ENCODE measurements at regions not wholly inside any gene's neighbourhood (a gene's known extent, or its start where the extent isn't known, plus 50 kb on each side); places are given as distances from the start of the nearest gene placed in this dataset.

DNA sequence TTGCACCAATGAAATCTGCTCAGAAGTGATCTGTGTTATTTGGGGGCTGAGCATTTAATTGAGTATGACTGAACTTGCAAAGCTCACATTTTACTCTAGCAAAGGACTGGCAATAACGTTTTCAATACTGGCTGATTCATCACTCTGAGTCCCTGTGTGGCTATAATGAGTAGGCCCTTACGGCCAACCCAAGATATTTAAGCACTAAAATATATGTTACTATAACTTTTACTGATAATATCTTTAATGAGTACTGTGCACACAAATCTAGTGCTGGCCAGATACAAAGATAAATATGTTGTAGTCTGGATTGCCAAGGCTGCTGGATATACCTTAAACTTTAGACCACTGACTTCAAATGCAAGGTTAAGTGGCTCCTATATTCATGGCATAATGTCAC lies 436.4 kb upstream of the KCNMB2 start:
- Histone ChIP-seq H3K4me2 (ENCODE audit: low read depth, low read length) (no peak overlapping the region), H3K4me3 (replicated peaks in 1 of 3; ENCODE audit: insufficient read depth in 1 of 3, low read depth in 2 of 3, low read length in 3 of 3) (no peak overlapping the region), H3K36me3 (replicated peaks in 1 of 2; ENCODE audit: control insufficient read depth in 1 of 2, insufficient read depth in 2 of 2, low read length in 2 of 2) (no peaks in the 10 kb centered on the region), H3K9ac (ENCODE audit: insufficient read depth, low read depth, low read length) (no peak overlapping the region), H3K27ac (ENCODE audit: extremely low read length, insufficient read depth, low read length) (no peak overlapping the region), H3K4me1 (ENCODE audit: insufficient read depth, low read length) (no peaks in the 10 kb centered on the region), H3K27me3 (ENCODE audit: control insufficient read depth in 1 of 2, insufficient read depth in 2 of 2, low read length in 2 of 2) (no peaks in the 10 kb centered on the region), H2AFZ (ENCODE audit: low read length) (no peak overlapping the region), H4K20me1 (ENCODE audit: insufficient read depth, low read length) (no peaks in the 10 kb centered on the region), H3K9me3 (ENCODE audit: low read length) (no peaks in the 10 kb centered on the region), H3K79me2 (ENCODE audit: insufficient read depth, low read length) (no peaks in the 10 kb centered on the region)
- FAIRE-seq (no peak), DNase-seq (ENCODE audit: low spot score) (no peak), ATAC-seq (no peak)
- no TSS peak for BruUV-seq (replicated peaks)
- in situ Hi-C loops (cut with HindIII; ENCODE audit: extremely low pct_ligation_motif_present, low pct_unique_long_range_greater_than_20kb), result no loop called here
- intact Hi-C loops (cut with micrococcal nuclease; ENCODE audit: unreplicated experiment), result no loop called here
- CTCF ChIA-PET (ENCODE audit: low intra/inter-chr PET ratio, low total read pairs), result no interaction called here
- WGBS (ENCODE audit: low lambda C conversion rate), result 4% methylated on average over 2 of the region's 2 CpGs
- POLR2A ChIA-PET, result no interaction called here
- no peak for TF ChIP-seq PCBP2 (optimal IDR thresholded peaks at IDR 0.05; ENCODE audit: low read depth, low read length, poor library complexity, severe bottlenecking)
- TF ChIP-seq TAF15 (IDR thresholded peaks at IDR 0.05; ENCODE audit: low read depth, low read length, poor library complexity, severe bottlenecking), result no peak
- no peak for TF ChIP-seq REPIN1 (CRISPR knock-in tag; IDR thresholded peaks at IDR 0.05; ENCODE audit: borderline replicate concordance, low read depth)
- TF ChIP-seq TBL1XR1 (IDR thresholded peaks at IDR 0.05; ENCODE audit: borderline replicate concordance, low read length, partially characterized antibody), result no peak
- TF ChIP-seq, protein P1, sequence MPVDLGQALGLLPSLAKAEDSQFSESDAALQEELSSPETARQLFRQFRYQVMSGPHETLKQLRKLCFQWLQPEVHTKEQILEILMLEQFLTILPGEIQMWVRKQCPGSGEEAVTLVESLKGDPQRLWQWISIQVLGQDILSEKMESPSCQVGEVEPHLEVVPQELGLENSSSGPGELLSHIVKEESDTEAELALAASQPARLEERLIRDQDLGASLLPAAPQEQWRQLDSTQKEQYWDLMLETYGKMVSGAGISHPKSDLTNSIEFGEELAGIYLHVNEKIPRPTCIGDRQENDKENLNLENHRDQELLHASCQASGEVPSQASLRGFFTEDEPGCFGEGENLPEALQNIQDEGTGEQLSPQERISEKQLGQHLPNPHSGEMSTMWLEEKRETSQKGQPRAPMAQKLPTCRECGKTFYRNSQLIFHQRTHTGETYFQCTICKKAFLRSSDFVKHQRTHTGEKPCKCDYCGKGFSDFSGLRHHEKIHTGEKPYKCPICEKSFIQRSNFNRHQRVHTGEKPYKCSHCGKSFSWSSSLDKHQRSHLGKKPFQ (CRISPR knock-in tag; IDR thresholded peaks at IDR 0.05; ENCODE audit: insufficient replicate concordance), result no peak
- no peak for TF ChIP-seq ZFP41 (CRISPR knock-in tag; IDR thresholded peaks at IDR 0.05; ENCODE audit: borderline replicate concordance)
- TF ChIP-seq NFKBIZ (CRISPR knock-in tag; IDR thresholded peaks at IDR 0.05), result no peak

DNA sequence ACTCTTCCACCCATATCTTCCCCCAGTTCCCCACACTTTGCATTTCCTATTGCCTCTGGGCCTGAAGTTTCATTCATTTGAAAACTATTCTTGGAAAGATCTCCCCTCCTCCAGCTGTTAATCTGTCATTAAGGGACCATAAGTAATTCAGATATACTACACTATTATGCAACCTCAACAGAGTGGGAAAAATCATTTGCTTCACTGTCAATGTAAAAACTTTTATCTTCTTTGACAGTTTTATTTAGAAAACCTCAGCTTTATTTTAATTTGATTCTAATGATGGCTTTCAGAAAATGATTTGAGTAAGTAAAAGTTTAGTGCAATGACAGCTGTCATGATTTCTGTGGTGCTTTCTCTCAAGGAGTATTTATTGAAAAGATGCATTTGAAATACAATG lies 435.3 kb upstream of the KCNMB2 start:
- no peaks in the 10 kb centered on the region for H3K27me3 ChIP-seq (ENCODE audit: control insufficient read depth in 1 of 2, insufficient read depth in 2 of 2, low read length in 2 of 2)
- H3K9ac ChIP-seq (ENCODE audit: insufficient read depth, low read depth, low read length), result no peak overlapping the region
- H3K27ac ChIP-seq (ENCODE audit: extremely low read length, insufficient read depth, low read length), result no peak overlapping the region
- no peaks in the 10 kb centered on the region for H3K36me3 ChIP-seq (replicated peaks in 1 of 2; ENCODE audit: control insufficient read depth in 1 of 2, insufficient read depth in 2 of 2, low read length in 2 of 2)
- ChIA-PET CTCF (ENCODE audit: low intra/inter-chr PET ratio, low total read pairs) (no interaction called here), POLR2A (no interaction called here)
- intact Hi-C loops (cut with micrococcal nuclease; ENCODE audit: unreplicated experiment) (no loop called here), in situ Hi-C loops (cut with HindIII; ENCODE audit: extremely low pct_ligation_motif_present, low pct_unique_long_range_greater_than_20kb) (no loop called here)
- DNase-seq (ENCODE audit: low spot score), result no peak
- no peak overlapping the region for H3K4me3 ChIP-seq (replicated peaks in 1 of 3; ENCODE audit: insufficient read depth in 1 of 3, low read depth in 2 of 3, low read length in 3 of 3)
- FAIRE-seq, result no peak
- no peaks in the 10 kb centered on the region for H3K4me1 ChIP-seq (ENCODE audit: insufficient read depth, low read length)
- no peaks in the 10 kb centered on the region for H3K79me2 ChIP-seq (ENCODE audit: insufficient read depth, low read length)
- no peak overlapping the region for H2AFZ ChIP-seq (ENCODE audit: low read length)
- no peak for ATAC-seq
- no peaks in the 10 kb centered on the region for H3K9me3 ChIP-seq (ENCODE audit: low read length)
- no peaks in the 10 kb centered on the region for H4K20me1 ChIP-seq (ENCODE audit: insufficient read depth, low read length)
- H3K4me2 ChIP-seq (ENCODE audit: low read depth, low read length), result no peak overlapping the region
- BruUV-seq (replicated peaks), result no TSS peak
- TF ChIP-seq STAG1 (CRISPR knock-in tag; IDR thresholded peaks at IDR 0.05), result no peak
- TF ChIP-seq KLF11 (CRISPR knock-in tag; IDR thresholded peaks at IDR 0.05), result no peak
- TF ChIP-seq POLR2AphosphoS5 (IDR thresholded peaks at IDR 0.05; ENCODE audit: low read depth, low read length), result no peak
- TF ChIP-seq ZBTB42 (CRISPR knock-in tag; IDR thresholded peaks at IDR 0.05), result no peak
- TF ChIP-seq, protein P2, sequence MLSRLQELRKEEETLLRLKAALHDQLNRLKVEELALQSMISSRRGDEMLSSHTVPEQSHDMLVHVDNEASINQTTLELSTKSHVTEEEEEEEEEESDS (CRISPR knock-in tag; IDR thresholded peaks at IDR 0.05; ENCODE audit: borderline replicate concordance), result no peak
- TF ChIP-seq NONO (IDR thresholded peaks at IDR 0.05), result no peak
- no peak for TF ChIP-seq NONO (CRISPR knock-in tag; conservative IDR thresholded peaks at IDR 0.05)
